ENCODE measurements at regions not wholly inside any gene's neighbourhood (a gene's known extent, or its start where the extent isn't known, plus 50 kb on each side); places are given as distances from the start of the nearest gene placed in this dataset.

DNA sequence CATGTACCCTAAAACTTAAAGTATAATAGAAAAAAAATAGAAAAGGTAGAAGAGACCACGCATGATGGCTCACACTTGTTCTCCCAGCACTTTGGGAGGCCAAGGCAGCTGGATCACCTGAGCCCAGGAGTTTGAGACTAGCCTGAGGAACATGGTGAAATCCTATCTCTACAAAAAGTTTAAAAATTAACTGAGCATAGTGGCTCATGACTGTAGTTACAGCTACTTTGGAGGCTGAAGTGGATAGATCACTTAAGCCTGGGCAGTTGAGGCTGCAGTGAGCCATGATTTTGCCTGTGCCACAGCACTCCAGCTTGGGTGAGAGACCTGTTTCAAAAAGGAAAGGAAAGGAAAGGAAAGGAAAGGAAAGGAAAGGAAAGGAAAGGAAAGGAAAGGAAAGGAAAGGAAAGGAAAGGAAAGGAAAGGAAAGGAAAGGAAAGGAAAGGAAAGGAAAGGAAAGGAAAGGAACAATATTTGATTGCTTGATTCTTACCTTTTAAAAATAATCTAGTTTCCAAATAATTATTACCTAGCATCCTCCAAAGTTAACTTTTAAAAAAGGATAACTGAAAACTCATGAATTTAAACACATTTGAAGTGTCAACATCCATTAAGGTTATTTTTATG is 99.9 kb upstream of the PAX6 start:
- Histone ChIP-seq H3K27ac (ENCODE audit: low read depth in 2 of 2, low read length in 2 of 2) (no peak overlapping the region), H3K27me3 (ENCODE audit: control insufficient read depth, insufficient read depth, low read length) (no peaks in the 10 kb centered on the region), H3K9me3 (ENCODE audit: control insufficient read depth in 2 of 3, insufficient read depth in 1 of 3, low read length in 3 of 3) (no peaks in the 10 kb centered on the region), H3K36me3 (ENCODE audit: control insufficient read depth in 2 of 3, insufficient read depth in 3 of 3, low read length in 3 of 3) (no peaks in the 10 kb centered on the region), H3K4me1 (ENCODE audit: control insufficient read depth in 2 of 3, insufficient read depth in 2 of 3, low read depth in 1 of 3, low read length in 3 of 3) (no peaks in the 10 kb centered on the region), H3K4me3 (ENCODE audit: low read length in 3 of 3) (no peak overlapping the region), H3K9ac (ENCODE audit: low read length in 3 of 3) (no peak overlapping the region)
- DNase-seq (no peak), FAIRE-seq (no peak)
- TF ChIP-seq, protein P1, sequence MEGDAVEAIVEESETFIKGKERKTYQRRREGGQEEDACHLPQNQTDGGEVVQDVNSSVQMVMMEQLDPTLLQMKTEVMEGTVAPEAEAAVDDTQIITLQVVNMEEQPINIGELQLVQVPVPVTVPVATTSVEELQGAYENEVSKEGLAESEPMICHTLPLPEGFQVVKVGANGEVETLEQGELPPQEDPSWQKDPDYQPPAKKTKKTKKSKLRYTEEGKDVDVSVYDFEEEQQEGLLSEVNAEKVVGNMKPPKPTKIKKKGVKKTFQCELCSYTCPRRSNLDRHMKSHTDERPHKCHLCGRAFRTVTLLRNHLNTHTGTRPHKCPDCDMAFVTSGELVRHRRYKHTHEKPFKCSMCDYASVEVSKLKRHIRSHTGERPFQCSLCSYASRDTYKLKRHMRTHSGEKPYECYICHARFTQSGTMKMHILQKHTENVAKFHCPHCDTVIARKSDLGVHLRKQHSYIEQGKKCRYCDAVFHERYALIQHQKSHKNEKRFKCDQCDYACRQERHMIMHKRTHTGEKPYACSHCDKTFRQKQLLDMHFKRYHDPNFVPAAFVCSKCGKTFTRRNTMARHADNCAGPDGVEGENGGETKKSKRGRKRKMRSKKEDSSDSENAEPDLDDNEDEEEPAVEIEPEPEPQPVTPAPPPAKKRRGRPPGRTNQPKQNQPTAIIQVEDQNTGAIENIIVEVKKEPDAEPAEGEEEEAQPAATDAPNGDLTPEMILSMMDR (IDR thresholded peaks at IDR 0.05; ENCODE audit: borderline replicate concordance, extremely low read depth, insufficient read depth) = no peak
- intact Hi-C loops (cut with DNase I) = no loop called here

DNA sequence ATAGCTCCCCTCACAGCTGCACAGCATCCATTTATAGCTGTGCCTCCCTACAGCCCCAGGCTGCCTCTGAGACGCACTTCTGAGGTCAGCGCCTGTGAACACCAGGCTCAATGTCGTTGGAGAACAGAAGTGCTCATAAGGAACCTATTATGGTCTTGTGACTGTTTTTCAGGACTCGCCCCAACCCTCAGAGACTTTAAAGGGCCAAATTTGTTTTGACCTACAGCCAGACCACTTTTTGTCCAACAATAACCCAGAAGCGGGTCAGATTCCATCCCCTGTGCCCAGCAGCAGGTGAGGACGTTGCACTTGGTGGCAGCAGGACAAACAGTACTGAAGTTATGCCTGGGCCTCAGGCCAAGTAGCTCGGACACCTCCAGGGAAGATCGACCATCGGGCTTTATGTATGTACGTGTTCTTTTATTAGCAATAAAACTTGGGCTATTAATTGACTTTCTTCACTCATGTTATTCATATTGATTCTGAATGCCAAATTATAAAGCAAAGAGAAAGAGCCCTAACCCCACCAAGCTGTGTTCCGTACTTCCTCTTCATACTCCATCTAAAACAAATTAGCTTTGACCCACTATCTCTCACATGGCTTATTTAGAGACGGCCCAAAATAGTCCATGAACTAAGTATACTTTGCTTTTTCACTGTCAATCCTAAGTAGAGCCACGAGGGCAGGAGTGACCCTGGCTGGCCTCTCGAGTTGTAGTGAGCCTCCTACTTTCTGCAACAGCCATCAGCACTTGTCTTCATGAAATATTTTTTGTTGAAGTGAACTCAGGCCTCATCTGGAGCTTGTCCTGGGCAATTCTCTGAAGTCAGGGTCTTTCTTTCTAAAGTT is 92.3 kb upstream of the PAX6 start:
- FAIRE-seq (no peak), DNase-seq (no peak)
- Histone ChIP-seq H3K27me3 (ENCODE audit: control insufficient read depth, insufficient read depth, low read length) (no peaks in the 10 kb centered on the region), H3K9ac (ENCODE audit: low read length in 3 of 3) (no peak overlapping the region), H3K36me3 (ENCODE audit: control insufficient read depth in 2 of 3, insufficient read depth in 3 of 3, low read length in 3 of 3) (no peaks in the 10 kb centered on the region), H3K9me3 (ENCODE audit: control insufficient read depth in 2 of 3, insufficient read depth in 1 of 3, low read length in 3 of 3) (no peaks in the 10 kb centered on the region), H3K4me1 (ENCODE audit: control insufficient read depth in 2 of 3, insufficient read depth in 2 of 3, low read depth in 1 of 3, low read length in 3 of 3) (no peaks in the 10 kb centered on the region), H3K27ac (ENCODE audit: low read depth in 2 of 2, low read length in 2 of 2) (no peak overlapping the region), H3K4me3 (ENCODE audit: low read length in 3 of 3) (no peak overlapping the region)
- intact Hi-C loops (cut with DNase I) = no loop called here
- TF ChIP-seq, protein P1 (IDR thresholded peaks at IDR 0.05; ENCODE audit: borderline replicate concordance, extremely low read depth, insufficient read depth) = no peak

DNA sequence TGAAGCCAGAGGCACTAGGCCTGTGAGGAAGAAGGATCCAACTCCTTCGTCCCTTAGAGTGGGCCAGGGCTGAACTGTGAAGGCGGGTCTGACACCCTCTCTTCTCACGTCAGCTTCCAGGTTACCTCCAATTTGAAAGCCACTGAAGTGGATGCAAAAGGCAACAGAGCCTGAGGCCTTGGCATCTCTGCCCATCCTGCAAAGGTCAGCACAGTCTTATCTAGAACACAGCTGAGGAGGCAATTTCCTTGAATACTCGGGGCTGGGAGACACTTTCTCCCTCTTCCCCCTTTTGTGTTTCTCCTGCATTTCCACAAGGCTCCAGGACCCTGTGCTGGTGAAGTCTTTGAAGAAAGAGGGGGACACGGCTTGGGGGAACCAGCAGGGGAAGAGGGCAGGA is 91.6 kb upstream of the PAX6 start:
- H3K27ac ChIP-seq (ENCODE audit: low read depth in 2 of 2, low read length in 2 of 2) = no peak overlapping the region
- H3K9ac ChIP-seq (ENCODE audit: low read length in 3 of 3) = no peak overlapping the region
- no peak overlapping the region for H3K4me3 ChIP-seq (ENCODE audit: low read length in 3 of 3)
- DNase-seq = no peak
- H3K9me3 ChIP-seq (ENCODE audit: control insufficient read depth in 2 of 3, insufficient read depth in 1 of 3, low read length in 3 of 3) = no peaks in the 10 kb centered on the region
- no peaks in the 10 kb centered on the region for H3K4me1 ChIP-seq (ENCODE audit: control insufficient read depth in 2 of 3, insufficient read depth in 2 of 3, low read depth in 1 of 3, low read length in 3 of 3)
- intact Hi-C loops (cut with DNase I) = no loop called here
- no peaks in the 10 kb centered on the region for H3K27me3 ChIP-seq (ENCODE audit: control insufficient read depth, insufficient read depth, low read length)
- TF ChIP-seq, protein P1 (IDR thresholded peaks at IDR 0.05; ENCODE audit: borderline replicate concordance, extremely low read depth, insufficient read depth) = no peak
- no peaks in the 10 kb centered on the region for H3K36me3 ChIP-seq (ENCODE audit: control insufficient read depth in 2 of 3, insufficient read depth in 3 of 3, low read length in 3 of 3)
- FAIRE-seq = no peak
